SH-SY5Y (cell line): ENCODE measurements at regions not wholly inside any gene's neighbourhood (a gene's known extent, or its start where the extent isn't known, plus 50 kb on each side); places are given as distances from the start of the nearest gene placed in this dataset.

Experiments used
- GATA2 ChIP-seq: IDR thresholded peaks from 2 replicates; pipeline ENCODE4 v1.6.1; 2011; ENCODE audit warnings: mild to moderate bottlenecking, low read depth, low read length
- GATA3 ChIP-seq: IDR thresholded peaks from 2 replicates; pipeline ENCODE4 v1.6.1; 2011; ENCODE audit warnings: low read depth, mild to moderate bottlenecking, low read length, moderate library complexity

- no peak for TF ChIP-seq GATA2
- no peak for TF ChIP-seq GATA3
Observed at GRCh38 chr6:120945905-120946594, 388.2 kb downstream of the TBC1D32 start.

GRCh38 chr6:120938876-120939472, 395.3 kb downstream of the TBC1D32 start:
- no peak for TF ChIP-seq GATA3
- TF ChIP-seq GATA2: no peak

GRCh38 chr6:120938164-120938875, 396.0 kb downstream of the TBC1D32 start:
- TF ChIP-seq GATA3: no peak
- TF ChIP-seq GATA2: no peak

- TF ChIP-seq GATA3 (no peak), GATA2 (no peak)
Observed at GRCh38 chr6:120935908-120936307, 398.4 kb downstream of the TBC1D32 start.

- TF ChIP-seq GATA3 (no peak), GATA2 (no peak)
Observed at GRCh38 chr6:120935016-120935415, 399.3 kb downstream of the TBC1D32 start.

- no peak for TF ChIP-seq GATA3
Observed at GRCh38 chr6:120924214-120924613, 410.1 kb downstream of the TBC1D32 start.

- no peak for TF ChIP-seq GATA2
- no peak for TF ChIP-seq GATA3
Observed at GRCh38 chr6:120918137-120918536, 416.1 kb downstream of the TBC1D32 start.

GRCh38 chr6:120916844-120917243, 417.4 kb downstream of the TBC1D32 start:
- no peak for TF ChIP-seq GATA3

GRCh38 chr6:120913486-120913885, 420.8 kb downstream of the TBC1D32 start:
- TF ChIP-seq GATA2 (no peak), GATA3 (no peak)

- TF ChIP-seq GATA3 (no peak), GATA2 (no peak)
Observed at GRCh38 chr6:120908767-120909166, 425.5 kb downstream of the TBC1D32 start.

GRCh38 chr6:120903836-120904235, 430.4 kb downstream of the TBC1D32 start:
- TF ChIP-seq GATA2 (no peak), GATA3 (no peak)

- TF ChIP-seq GATA3 (no peak), GATA2 (no peak)
Observed at GRCh38 chr6:120899932-120900331, 434.3 kb downstream of the TBC1D32 start.

- TF ChIP-seq GATA3: no peak
- no peak for TF ChIP-seq GATA2
Observed at GRCh38 chr6:120894077-120894476, 440.2 kb downstream of the TBC1D32 start.

- TF ChIP-seq GATA2 (no peak), GATA3 (no peak)
Observed at GRCh38 chr6:120876931-120877330, 457.3 kb downstream of the TBC1D32 start.

- TF ChIP-seq GATA3 (no peak), GATA2 (no peak)
Observed at GRCh38 chr6:120876424-120876823, 457.9 kb downstream of the TBC1D32 start.
